HK-2 (cell line): ENCODE measurements at regions not wholly inside any gene's neighbourhood (a gene's known extent, or its start where the extent isn't known, plus 50 kb on each side); places are given as distances from the start of the nearest gene placed in this dataset.
A peak's percentile ranks its signal among the peaks of the same experiment; 100 is the strongest.
"Not testable (repeated sequence)": the region's sequence is repeated elsewhere in the genome, so short reads cannot be mapped to it uniquely, and the experiment has no call there.

ENCODE experiments used
- DNase-seq: peaks from one replicate; pipeline ENCODE4 v3.0.0-alpha.2; 2018; ENCODE audit not compliant: unreplicated experiment

DNA sequence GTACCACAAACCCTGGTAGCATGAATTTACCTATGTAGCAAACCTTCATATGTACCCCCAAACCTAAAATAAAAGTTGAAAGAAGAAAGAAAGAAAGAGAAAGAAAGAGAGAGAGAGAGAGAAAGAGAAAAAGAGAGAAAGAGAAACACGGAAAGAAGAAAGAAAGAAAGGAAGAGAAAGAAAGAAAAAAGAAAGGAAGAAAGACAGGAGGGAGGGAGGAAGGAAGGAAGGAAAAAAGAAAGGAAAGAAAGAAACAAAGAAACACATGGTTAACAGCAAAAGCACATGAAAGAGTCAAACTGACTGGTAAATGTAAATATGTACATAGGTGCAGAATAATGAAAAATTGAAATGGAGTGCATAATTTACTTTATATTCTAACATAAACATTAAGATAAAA is 903.4 kb downstream of the LRFN5 start:
- no peak for DNase-seq

GRCh38 chr14:42508209-42508946 is 901.7 kb downstream of the LRFN5 start:
- no peak for DNase-seq

DNA sequence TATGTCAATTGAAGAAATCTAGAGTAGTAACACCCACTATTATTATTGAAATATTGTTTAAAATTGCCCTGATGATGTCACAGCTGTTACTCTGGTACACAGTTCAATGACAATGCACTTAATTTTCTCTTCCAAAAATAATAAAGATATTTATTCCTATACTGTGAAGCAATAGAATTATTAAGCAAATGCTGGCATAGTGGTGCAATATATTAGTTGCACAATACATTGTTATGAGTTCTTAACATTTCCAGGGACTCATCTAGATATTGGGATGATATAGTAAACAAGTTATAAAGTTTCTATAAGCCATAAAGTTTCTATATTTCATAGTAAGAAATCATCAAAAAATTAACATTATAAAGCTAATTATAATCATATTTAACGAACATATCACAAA is 897.8 kb downstream of the LRFN5 start:
- DNase-seq: no peak

DNA sequence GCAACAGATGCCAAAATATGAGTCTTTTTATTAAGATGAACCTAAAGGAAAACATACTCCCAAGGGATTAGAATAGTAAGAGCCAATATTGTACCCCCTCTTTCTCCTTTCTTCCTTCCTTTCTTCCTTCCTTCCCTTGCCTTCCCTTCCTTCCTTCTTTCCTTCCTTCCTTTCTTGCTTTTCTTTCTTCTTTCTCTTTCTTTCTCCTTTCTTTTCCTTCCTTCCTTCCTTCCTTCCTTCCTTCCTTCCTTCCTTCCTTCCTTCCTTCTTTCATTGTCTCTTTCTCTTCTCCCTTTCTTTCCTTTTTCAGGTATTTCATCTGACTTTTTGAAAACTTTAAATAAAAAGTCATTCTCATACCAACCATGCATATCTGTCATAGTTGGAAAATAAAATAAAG is 892.5 kb downstream of the LRFN5 start:
- no peak for DNase-seq

- DNase-seq: no peak
Measured at GRCh38 chr14:42490536-42490935, 883.9 kb downstream of the LRFN5 start.

- no peak for DNase-seq
Measured at GRCh38 chr14:42488965-42489364, 882.3 kb downstream of the LRFN5 start.

GRCh38 chr14:42482345-42482971 is 875.8 kb downstream of the LRFN5 start:
- DNase-seq: not testable (repeated sequence)

DNA sequence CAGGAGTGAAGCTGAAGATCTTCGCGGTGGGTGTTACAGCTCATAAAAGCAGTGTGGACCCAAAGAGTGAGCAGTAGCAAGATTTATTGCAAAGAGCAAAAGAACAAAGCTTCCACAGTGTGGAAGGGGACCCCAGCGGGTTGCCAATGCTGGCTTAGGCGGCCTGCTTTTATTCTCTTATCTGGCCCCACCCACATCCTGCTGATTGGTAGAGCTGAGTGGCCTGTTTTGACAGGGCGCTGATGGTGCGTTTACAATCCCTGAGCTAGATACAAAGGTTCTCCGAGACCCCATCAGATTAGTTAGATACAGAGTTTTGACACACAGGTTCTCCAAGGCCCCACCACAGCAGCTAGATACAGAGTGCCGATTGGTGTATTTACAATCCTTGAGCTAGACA is 875.0 kb downstream of the LRFN5 start:
- DNase-seq: not testable (repeated sequence)

DNA sequence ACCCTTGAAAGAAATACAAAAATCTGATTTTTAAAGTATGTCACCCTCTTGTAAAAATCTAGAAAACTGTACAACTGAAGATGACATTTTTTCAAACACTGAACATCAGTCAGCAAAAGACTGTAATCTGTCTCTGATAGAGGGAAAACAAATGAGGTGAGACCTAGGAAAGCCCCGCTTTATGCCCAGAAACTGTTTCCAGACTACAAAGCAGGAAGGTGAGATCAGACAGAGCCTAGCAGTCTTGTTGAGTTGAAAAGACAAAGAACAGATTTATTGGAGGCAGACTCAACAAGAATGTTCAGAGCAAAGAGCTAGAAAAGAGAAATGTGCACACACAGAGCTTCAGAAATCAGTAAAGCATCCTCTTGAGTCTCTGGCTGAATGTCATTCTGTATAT is 873.6 kb downstream of the LRFN5 start:
- DNase-seq: no peak

GRCh38 chr14:42475289-42475688 is 868.6 kb downstream of the LRFN5 start:
- no peak for DNase-seq

GRCh38 chr14:42470427-42470719 is 863.7 kb downstream of the LRFN5 start:
- no peak for DNase-seq

DNA sequence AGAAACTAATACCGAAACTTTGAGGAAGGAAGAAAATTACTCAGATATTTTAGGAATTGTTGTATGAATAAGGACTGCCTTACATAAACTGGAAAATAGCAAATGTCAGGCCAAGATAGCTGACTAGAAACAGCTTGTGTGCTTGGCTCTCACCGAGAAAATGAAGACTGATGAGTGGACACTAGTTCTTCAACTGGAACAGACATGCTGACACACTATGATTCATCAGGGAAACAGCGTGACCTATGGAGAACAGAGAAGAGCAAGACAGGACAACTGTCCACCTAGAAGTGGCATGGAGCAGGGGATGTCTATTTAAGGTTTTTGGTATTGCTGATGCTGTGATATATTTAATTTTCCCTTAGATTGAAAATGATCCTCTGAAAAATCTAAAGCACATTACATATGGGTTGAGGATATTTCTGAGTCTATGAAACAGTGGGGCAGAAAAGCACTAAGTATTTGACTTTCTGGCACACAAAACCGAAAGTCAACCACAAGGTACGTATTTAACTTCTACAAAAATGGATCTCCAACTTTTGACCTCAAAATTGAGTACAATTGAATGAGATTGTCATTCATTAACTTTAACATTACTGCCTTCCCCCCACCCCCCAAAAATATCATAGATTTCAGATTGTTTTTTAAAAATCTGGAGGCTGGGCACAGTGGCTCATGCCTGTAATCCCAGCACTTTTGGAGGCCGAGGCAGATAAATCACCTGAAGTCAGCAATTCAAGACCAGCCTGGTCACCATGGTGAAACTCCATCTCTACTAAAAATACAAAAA is 863.2 kb downstream of the LRFN5 start:
- peak; percentile 7 for DNase-seq

DNA sequence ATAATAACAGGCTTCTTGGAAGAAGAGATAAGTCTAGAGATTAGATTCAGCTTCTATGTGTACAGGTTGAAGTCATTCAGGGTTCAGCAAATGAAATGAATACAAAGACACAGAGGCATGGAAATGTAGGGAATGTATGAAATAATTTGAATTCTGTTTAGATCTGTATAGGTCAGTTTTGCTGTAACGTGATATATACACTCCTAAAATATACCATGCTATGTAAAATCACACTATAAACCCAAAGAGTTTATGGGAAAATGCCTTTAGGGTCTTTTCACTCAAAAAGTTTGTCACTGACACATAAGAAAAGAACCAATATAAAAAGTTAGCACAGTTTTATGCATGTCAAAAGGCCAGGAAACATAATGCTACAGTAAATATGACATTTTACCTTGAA is 854.0 kb downstream of the LRFN5 start:
- no peak for DNase-seq

- DNase-seq: no peak
Measured at GRCh38 chr14:42459171-42459685, 852.6 kb downstream of the LRFN5 start.

GRCh38 chr14:42441615-42442014 is 834.9 kb downstream of the LRFN5 start:
- no peak for DNase-seq

- DNase-seq: no peak
Measured at GRCh38 chr14:42437809-42438208, 831.1 kb downstream of the LRFN5 start.

GRCh38 chr14:42429401-42429800 is 822.7 kb downstream of the LRFN5 start:
- DNase-seq: no peak

DNA sequence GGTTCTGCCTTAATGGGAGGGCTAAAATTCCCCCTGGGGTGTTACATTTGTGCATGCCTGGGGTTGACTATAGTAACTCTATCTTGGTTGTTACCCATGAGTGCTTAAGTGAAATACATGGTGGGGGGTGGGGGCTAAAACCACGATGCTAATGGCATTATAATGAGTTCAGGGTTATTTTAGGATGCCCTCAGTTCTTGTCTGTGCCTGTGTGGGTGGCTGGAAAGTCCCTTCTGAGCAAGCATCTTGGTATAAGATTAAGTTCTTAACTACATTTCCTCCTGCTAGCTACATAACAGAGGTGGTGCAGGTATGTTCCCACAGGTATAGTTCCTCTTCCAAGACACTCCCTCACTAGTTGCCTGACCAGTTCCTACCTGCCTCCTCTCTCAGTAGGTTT is 822.3 kb downstream of the LRFN5 start:
- peak; percentile 20 for DNase-seq

DNA sequence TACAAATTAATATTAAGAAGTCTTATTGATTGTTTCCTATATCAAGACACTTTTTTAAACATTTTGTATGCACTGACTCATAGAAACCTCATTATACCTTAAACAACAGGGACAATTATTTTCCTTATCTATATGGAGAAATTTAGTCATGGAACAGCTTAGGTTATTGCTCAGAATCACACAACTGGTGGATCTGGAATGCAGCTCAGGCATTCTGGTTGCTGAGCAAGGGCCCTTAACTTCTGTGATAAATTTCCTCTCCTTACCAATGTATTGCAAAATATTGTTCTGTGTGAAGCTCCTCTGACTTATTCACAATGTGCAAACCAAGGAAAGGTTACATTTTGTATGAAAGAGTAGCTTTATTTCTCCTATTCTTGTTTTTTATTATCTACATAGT is 817.8 kb downstream of the LRFN5 start:
- no peak for DNase-seq

DNA sequence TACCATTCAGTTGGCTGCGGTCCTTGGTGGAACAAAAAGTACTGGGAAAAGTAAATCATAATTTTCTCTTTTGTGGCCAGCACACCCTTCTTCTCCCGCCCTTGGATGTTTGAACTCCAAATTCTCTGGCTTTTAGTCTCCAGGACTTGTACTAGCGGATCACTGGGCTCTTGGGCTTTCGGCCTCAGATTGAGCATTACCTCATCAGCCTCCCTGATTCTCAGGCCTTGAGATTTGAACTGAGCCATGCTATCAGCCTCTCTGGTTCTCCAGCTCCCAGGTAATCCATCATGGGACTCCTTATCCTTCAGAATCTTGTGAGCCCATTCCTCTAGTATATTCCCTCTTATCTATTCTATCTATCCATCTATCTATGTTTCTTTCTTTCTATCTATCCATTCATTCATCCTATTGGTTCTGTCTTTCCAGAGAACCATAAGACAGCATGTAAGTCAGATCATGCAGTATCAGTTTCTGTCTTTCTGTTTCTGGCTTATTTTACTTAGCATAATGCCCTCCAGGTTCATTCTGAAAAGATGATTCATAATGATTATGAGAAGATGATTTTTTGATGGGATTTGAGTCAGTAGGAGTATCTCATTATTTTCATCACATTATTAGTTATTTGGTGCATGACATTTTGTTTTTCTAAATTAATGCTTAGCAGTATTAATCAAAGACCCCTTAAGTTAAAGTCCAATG is 814.9 kb downstream of the LRFN5 start:
- DNase-seq: no peak

GRCh38 chr14:42420071-42420470 is 813.4 kb downstream of the LRFN5 start:
- DNase-seq: no peak

- no peak for DNase-seq
Measured at GRCh38 chr14:42407153-42407552, 800.5 kb downstream of the LRFN5 start.
